Ureter (tissue), 1 donor: ENCODE measurements at regions not wholly inside any gene's neighbourhood (a gene's known extent, or its start where the extent isn't known, plus 50 kb on each side); places are given as distances from the start of the nearest gene placed in this dataset.
"Not testable (repeated sequence)": the region's sequence is repeated elsewhere in the genome, so short reads cannot be mapped to it uniquely, and the experiment has no call there.

Source experiments
- DNase-seq: peaks from one replicate; pipeline ENCODE4 v3.0.0-alpha.2; 2020; ENCODE audit warnings: low spot score
- donor health status: DM: yes; HTN: yes; CAD: no.

- DNase-seq: no peak
Measured at GRCh38 chr4:33068539-33068938, 2348.4 kb downstream of the PCDH7 start.

DNA sequence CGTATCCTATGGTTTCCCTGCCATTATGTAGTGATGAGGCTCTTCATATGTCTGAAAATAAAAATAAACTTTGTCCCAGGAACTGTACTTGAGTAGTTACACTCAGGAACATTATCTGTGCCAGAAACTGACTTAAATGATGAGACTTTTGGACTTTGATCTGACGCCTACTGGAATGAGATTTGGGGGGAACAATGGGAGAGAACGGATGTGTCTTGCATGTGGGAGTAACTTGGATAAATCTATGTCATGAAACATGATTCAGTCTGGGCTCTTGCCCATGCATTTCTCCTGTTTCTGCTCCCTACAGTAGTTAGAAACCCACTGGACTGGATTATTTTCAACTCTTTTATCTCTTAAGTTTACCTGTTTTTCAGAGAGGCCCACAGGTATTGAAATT is 2351.4 kb downstream of the PCDH7 start:
- no peak for DNase-seq

- no peak for DNase-seq
Measured at GRCh38 chr4:33072298-33073089, 2352.3 kb downstream of the PCDH7 start.

DNA sequence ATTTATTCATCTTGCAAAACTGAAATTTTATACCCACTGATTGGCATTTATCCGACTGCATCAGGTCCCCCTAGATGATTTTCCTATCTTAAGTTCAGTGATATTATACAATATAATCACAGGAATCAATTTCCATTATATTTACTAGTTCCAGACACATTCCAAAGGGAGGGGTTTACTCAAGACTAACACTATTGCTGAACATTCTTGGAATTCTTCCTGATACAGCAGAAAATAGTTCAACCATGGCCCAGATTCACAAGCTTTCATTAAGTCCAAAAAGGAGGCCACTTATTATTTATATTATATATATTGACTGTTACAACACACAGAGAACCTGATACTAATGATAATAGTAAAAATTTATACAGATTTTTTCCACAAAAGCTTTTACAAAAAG is 2353.6 kb downstream of the PCDH7 start:
- no peak for DNase-seq

GRCh38 chr4:33078145-33078544 is 2358.0 kb downstream of the PCDH7 start:
- no peak for DNase-seq

DNA sequence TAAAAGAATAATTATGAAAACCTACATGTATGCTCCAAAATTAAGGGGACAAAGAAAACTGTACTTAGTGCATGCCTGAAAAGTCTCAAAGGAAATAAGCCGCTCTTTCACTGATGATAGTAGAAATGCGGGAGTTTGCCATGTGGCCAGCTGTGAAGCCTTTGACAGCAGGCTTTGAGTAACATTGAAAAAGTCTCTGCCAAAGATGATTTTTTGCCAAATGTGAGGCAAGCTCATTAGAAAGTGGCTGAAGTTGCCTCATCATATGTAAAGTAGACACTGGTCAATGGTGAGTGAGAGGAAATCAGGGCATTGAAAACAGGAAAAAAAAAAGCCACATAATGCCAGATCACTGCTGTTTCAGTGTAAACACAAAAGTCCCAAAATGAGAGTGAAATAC is 2360.1 kb downstream of the PCDH7 start:
- no peak for DNase-seq

DNA sequence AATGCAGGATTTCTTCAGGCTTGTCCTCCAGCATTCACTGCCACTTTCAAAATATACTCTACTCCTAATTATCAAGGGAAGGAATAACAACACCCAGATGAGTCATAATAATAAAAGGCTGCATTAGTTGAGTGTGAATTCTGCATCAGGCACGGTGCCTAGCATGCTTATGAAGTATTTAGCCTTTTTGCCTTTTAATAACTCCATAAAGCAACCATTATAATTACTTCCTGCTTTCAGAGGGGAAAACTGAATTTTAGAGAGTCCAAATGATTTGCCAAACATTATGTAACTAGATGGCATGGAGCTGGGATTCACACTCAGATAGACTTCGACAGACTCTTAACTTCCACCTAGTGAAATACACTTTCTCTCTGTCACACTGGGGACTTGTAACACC is 2365.5 kb downstream of the PCDH7 start:
- no peak for DNase-seq

GRCh38 chr4:33086331-33086925 is 2366.3 kb downstream of the PCDH7 start:
- DNase-seq: no peak

- DNase-seq: no peak
Measured at GRCh38 chr4:33088713-33089112, 2368.5 kb downstream of the PCDH7 start.

DNA sequence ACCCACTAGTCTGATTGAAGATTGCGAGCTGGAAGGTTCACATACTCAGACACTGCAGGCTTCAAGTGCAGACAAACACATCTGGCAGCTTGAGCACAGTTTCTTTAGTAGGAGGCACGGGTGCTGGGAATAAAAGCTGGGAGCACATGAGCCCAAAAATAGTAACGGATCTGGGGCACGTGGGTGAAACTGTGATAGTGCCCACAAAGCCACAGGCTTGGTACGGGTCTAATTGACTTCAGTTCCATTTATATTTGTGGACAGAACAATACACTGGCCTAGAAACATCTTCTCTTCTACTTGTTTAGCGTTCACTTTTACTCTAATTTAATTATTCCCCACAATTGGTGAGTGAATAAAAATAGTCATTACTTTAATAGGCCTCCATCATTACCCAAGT is 2370.7 kb downstream of the PCDH7 start:
- DNase-seq: no peak

DNA sequence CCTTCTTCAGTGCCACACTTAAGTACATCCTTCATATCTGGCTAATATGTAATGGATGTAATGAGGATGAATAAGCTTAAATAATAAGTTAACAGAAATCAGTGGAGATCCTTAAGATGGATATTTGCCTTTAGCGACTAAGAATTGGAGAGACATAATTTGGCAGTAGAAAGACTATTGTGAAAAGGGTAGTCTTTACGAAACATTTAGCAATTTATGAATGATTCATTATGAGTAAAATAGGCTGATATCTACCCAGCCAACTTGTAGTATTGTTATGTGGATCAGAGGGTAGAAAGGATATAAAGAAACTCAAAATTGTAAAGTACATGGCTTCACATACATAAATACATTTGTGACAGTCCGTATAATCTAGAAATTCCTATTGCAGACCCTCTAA is 2371.8 kb downstream of the PCDH7 start:
- no peak for DNase-seq

GRCh38 chr4:33104273-33104672 is 2384.1 kb downstream of the PCDH7 start:
- DNase-seq: no peak

- DNase-seq: no peak
Measured at GRCh38 chr4:33107814-33108213, 2387.6 kb downstream of the PCDH7 start.

DNA sequence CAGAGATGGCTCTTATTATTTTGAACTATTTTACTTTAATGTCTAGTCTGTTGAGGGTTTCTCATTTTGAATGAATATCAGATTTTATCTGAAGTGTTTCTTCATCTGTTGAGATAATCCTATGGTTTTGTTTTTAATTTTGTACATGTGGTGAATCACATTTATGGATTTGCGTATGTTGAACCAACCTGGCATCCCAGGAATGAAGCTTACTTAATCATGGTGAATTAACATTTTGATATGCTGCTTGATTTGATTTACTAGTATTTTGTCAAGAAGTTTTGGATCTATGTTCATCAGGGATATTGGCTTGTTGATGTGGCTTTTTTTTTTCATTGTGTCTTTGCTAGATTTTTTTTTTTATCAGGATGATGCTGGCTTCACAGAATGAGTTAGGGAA is 2390.9 kb downstream of the PCDH7 start:
- DNase-seq: no peak

- DNase-seq: no peak
Measured at GRCh38 chr4:33116871-33117270, 2396.7 kb downstream of the PCDH7 start.

DNA sequence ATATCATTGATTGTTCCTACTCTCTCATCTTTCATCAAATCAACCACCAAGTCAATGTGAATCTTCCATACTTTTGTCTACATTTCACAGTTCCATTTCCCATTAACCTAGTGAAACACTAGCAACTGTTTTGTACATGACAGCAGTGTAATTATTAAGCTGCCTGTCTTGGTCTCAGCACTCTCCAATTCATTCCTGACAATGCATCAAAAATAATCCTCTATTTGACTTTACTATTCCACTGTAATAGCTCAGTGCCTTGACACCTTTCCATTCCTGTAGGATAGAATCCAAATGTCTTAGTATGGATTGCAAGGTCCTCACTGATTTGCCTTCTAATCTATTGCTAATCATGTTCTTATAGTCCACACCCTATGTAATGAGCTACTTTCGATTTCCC is 2405.8 kb downstream of the PCDH7 start:
- no peak for DNase-seq

- not testable (repeated sequence) for DNase-seq
Measured at GRCh38 chr4:33130662-33131061, 2410.5 kb downstream of the PCDH7 start.

DNA sequence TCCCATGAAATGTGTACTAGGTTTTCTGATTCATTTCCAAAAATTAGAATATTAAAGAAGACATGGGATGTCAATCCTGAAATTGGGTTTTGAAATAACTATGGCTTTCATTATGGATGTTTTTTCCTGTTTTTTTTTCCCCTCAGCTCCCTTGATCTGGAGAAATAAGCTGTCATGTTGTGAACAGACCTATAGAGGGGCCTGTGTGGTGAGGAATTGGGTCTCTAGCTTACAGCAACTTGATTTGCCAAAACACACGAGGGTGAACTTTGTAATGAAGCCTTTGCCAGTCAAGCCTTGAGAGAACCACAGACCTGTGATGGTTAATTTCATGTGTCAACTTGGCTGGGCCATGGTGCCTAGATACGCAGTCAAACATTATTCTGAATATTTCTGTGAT is 2413.6 kb downstream of the PCDH7 start:
- DNase-seq: no peak

DNA sequence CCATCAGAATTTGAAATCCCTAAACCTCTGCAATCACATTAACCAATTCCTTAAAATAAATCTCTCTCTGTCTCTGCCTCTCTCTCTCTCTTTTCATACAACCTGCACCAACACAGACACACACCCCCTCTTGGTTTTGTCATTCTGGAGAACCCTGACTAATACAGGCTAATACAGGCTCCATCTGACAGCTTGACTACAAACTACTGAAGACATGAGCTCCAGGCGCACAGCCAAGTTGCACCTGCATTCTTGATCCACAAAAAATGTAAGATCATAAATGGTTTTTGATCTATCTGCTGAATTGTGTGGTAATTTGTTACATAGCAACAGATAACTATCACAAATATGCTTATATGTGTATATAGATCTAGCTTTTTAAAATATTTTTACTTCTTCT is 2414.2 kb downstream of the PCDH7 start:
- DNase-seq: no peak

- DNase-seq: peak; percentile 45
Measured at GRCh38 chr4:33149658-33150524, 2429.7 kb downstream of the PCDH7 start.

DNA sequence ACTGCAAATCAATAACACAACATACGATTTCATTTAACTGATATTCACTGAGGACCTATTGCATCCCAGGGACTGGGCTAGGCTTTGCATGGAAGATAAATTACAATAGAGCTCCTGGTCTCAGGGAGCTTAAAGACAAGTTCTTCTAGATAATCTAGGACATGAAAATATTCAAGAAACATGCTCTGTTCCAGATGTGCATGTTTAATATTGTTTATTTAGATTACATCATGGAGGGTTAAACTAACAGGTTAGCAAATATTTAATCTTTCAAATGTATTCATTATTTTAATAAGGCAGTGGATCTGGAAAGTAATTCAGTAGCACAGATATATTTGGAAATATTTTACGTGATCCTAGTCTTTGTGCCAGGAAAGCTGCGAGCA is 2430.3 kb downstream of the PCDH7 start:
- DNase-seq: no peak

DNA sequence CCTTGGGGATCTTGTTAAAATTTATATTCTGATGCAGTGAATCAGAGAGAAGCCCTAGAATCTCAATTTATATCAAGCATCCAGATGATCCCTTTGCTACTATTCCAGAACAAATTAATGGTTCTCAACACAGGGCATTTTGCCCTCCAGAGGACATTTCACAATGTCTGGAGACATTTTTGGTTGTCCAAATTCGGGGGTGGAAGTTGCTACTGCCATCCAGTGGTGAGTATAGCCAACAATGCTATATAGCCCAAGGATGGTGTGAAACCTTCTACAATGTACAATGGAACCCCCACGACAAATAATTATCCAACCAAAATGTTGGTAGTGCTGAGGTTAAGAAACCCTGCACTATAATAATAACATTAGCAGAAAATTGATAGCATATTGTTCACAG is 2440.0 kb downstream of the PCDH7 start:
- no peak for DNase-seq

- no peak for DNase-seq
Measured at GRCh38 chr4:33161202-33161601, 2441.0 kb downstream of the PCDH7 start.
